GM18858 (cell line): ENCODE measurements at regions not wholly inside any gene's neighbourhood (a gene's known extent, or its start where the extent isn't known, plus 50 kb on each side); places are given as distances from the start of the nearest gene placed in this dataset.
"Not testable (repeated sequence)": the region's sequence is repeated elsewhere in the genome, so short reads cannot be mapped to it uniquely, and the experiment has no call there.

ENCODE experiments used
- ATAC-seq: cut with Tn5 transposase; IDR thresholded peaks from one replicate; pipeline ENCODE4 v1.9.1; 2021; ENCODE audit not compliant: unreplicated experiment

GRCh38 chr3:26058901-26059321, 269.0 kb downstream of the OXSM start:
- ATAC-seq, result no peak

DNA sequence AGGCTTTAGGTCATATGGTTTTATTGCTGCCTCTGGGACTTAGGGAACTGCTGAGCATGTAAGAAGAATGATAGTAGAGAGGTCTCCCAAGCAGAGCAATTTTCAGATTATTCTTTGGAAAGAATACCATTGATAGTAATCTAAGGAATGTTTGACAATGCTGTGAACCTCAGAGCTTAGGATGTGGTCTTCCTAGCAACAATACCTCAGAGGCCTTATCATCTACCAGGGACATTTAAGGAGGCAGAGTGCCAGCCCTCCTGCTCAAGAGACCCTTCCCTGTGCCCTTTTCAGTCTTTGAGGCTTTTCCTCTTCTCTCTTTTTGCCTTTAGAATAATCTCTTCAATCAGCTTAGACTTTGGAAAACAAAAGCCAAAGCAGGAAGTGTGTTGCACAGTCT, 272.1 kb downstream of the OXSM start:
- ATAC-seq, result no peak

- no peak for ATAC-seq
Measured at GRCh38 chr3:26064297-26064696, 274.4 kb downstream of the OXSM start.

DNA sequence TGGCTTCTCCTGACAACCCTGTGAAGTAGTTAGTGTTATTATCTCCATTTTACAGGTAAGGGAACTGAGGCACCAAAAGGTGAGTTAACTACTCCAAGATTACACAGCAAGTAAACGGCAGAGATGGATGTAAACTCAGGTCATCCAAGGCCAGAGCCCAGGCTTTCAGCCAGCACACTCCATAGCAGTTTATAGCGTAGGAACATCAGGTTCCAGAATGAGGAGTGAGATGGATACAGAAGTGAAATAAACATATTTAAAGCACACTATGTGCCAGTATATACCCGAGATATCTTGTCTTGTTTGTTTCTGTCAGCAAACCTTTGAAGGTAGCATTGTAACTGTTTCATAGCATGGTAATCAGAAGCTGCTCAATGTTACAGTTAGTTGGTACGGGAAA, 279.0 kb downstream of the OXSM start:
- no peak for ATAC-seq

DNA sequence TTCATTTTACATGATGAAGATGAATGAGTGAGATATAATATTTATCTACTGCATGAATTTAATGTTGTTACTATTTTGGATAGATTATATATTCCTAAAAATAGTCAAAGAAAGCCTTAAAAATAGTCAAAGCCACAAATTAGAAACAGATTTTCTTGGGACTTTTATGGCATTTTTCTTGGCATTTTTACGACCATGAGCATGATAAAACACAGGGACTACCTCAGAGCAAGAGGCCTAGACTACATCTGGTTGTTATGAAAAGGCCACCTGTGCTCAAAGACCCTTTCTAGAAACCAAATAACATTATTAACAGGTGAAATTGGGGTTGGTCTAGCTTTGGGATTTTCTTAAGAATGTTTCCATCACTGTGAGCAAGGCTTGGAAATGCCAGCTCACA, 281.0 kb downstream of the OXSM start:
- ATAC-seq, result no peak

DNA sequence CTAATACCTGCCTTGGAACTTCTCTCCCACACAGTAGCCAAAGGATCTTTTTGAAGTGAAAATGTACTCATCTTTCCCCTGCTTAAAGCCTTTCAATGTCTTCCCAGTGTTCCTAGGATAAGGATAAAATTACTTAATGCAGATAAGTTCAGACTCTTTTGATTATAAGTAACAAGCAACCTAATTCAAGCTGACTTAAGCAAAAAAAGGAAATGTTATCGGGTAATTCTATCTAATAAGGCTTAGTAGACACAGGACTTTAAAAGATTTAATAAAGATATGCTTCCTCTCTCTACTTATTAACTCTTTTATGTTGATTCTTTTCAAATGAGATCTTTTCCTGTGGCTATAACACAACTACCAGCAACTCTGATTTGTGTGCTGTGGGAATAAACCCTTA, 284.2 kb downstream of the OXSM start:
- ATAC-seq, result no peak

DNA sequence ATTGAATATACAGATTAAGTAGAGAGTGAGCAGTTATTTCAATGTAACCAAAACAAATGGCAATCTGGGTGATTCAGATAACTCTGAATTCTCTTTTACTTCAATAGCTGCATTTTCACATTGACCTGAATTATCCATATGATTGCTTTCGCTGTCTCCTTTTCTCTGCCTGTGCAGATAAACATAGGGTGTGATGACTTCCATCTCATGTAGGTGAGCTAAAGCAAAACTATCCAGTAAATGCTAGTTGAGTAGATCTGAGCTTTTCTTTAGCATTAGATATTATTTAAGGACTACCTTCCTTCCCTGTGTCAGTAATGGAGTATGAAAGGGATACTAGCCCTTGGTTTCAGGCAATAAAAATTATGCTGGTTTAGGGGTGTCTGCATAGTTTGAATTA, 288.6 kb downstream of the OXSM start:
- ATAC-seq, result no peak

DNA sequence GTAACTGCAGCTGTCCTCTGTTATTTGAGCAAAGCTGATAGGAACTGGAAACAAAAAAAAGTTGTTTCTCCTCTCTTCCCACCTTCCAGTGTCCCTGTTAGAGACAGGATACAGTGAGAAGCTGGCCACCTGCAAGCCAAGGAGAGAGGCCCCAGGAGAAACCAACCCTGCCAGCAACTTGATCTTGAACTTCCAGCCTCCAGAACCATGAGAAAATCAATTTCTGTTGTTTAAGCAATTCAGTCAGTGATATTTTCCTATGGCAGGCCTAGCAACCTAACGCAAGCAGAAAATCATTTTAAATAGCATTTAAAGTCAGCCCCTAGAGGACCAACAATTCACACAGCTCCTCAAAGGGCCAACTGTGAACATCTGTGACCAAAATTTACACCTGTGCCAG, 291.3 kb downstream of the OXSM start:
- ATAC-seq, result no peak

- ATAC-seq, result no peak
Measured at GRCh38 chr3:26081806-26082205, 291.9 kb downstream of the OXSM start.

DNA sequence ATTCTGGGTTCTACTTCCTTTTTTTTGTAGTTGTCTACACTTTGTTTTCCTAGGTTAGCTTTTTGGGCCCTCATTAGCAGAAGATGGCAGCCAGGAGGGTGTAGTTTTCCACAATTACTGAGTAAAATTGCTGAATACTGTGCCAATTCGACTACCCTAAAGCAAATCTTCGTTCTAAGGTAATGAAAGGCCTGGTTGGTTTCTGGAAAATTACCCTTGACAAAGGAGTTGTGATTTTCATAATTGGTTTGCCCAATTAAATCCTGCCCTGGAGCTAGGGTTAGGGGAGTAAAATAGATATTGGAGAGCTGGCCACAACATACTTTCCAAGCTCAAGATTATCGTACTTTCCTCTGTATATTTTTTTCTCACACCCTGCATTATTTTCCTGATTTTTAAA, 293.0 kb downstream of the OXSM start:
- ATAC-seq, result no peak

- no peak for ATAC-seq
Measured at GRCh38 chr3:26084629-26085028, 294.7 kb downstream of the OXSM start.

DNA sequence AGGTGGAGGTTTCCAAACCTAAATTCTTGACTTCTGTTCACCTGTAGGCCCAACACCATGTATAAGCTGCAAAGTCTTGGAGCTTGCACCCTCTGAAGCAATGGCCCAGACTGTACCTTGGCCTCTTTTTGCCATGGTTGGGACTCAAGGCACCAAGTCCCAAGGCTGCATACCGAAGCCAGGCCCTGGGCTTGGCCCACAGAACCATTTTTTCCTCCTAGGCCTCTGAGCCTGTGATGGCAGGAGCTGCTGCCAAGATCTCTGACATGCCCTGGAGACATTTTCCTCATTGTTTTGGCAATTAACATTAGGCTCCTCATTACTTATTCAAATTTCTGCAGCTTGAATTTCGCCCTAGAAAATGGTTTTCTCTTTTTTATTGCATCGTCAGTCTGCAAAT, 297.9 kb downstream of the OXSM start:
- no peak for ATAC-seq

- no peak for ATAC-seq
Measured at GRCh38 chr3:26089249-26089648, 299.4 kb downstream of the OXSM start.

- no peak for ATAC-seq
Measured at GRCh38 chr3:26090589-26090988, 300.7 kb downstream of the OXSM start.

- no peak for ATAC-seq
Measured at GRCh38 chr3:26091096-26091495, 301.2 kb downstream of the OXSM start.

GRCh38 chr3:26091626-26092025, 301.7 kb downstream of the OXSM start:
- ATAC-seq, result no peak

DNA sequence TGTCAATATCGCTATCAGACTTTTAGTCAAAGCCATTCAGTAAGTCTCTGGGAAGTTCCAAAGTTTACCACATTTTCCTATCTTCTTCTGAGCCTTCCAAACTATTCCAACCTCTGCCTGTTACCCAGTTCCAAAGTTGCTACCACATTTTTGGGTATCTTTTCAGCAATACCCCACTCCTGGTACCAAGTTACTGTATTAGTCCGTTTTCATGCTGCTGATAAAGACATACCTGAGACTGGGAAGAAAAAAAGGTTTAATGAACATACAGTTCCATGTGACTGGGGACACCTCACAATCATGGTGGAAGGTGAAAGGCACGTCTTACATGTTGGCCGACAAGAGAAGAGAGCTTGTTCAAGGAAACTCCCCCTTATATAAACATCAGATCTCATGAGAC, 307.2 kb downstream of the OXSM start:
- ATAC-seq, result not testable (repeated sequence)

DNA sequence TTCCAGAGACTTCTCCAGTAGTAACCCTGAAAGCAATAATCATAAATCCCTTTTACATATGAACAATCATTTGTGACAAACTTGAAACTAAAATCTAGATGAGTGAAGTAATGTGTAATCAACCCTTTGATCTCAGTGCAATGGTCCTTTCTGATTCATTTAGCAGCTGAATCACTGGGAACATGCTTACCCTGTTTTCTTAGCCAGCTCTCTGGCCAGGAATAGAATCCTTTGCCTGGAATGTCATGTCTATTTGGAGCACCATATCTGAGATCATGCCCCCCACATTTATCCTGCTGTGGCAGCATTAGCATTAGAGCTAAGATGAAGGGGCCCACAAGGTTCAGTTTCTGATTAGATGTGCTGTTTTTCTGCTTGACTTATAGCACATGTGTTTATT, 309.8 kb downstream of the OXSM start:
- ATAC-seq, result no peak

DNA sequence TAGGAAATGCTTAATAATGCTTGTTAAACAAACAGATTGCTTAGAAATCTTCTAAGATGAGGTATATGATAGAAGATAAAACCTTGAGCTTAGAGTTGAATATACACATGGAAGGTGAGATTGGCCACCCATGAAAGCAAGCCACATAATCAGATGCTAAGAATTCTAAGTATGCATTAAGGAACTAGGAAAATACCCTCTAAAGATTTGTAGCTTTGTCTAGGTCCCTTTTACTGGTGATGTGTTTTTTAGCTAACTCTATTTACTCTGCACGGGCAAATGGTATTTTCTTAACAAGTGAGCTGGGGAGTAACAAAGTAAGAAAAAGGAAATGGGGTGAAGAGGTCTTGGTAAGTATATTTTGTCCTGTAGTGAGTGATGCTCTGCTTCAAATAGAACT, 310.3 kb downstream of the OXSM start:
- ATAC-seq, result no peak

GRCh38 chr3:26102376-26102775, 312.5 kb downstream of the OXSM start:
- ATAC-seq, result no peak

GRCh38 chr3:26104851-26105251, 315.0 kb downstream of the OXSM start:
- ATAC-seq, result no peak

GRCh38 chr3:26105261-26105660, 315.4 kb downstream of the OXSM start:
- no peak for ATAC-seq

- no peak for ATAC-seq
Measured at GRCh38 chr3:26106228-26106627, 316.3 kb downstream of the OXSM start.

DNA sequence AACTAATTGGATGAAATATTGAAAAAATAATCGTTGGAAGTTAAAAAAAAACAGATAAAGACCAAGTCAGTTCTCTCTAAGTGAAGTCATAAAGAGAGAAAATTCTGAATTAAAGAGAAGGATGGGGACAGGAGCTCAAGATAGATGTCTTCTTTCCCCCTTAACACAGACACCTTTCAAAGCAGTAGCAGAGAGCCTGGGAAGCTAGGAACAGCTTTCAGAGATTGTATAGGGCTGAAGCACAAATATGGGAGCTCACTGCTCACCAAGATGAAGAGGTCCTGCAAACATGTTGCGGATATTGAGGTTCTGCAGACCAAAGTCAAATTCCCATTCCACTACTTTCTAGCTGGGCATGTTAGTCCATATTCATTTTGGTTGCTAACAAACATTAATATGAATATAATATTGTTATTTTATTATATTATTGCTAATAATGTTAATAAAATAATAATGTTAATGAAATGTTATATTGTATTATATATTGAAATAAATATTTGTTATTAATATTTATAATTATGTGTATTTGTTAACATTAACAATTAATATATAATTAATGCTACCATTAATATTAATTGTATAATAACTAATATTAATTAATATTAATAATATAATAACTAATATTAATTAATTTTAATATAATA, 319.1 kb downstream of the OXSM start:
- ATAC-seq, result no peak
